Astrocyte of the spinal cord (primary cell): ENCODE measurements at regions not wholly inside any gene's neighbourhood (a gene's known extent, or its start where the extent isn't known, plus 50 kb on each side); places are given as distances from the start of the nearest gene placed in this dataset.
"Not testable (repeated sequence)": the region's sequence is repeated elsewhere in the genome, so short reads cannot be mapped to it uniquely, and the experiment has no call there.

Source experiments
- DNase-seq: peaks from one replicate; pipeline ENCODE4 v3.0.0; 2011; ENCODE audit warnings: low read depth, low spot score
- H3K4me3 ChIP-seq: 2 replicates; pipeline ENCODE4 v1.5.1; 2011; ENCODE audit warnings: low read depth, mild to moderate bottlenecking, low read length, moderate library complexity
- in situ Hi-C: cut with HindIII; loops from 2 replicates; pipeline ENCODE4 v1.10.0; 2017; ENCODE audit warnings: low sequenced_read_pairs
- TF ChIP-seq, protein P1 (sequence below): IDR thresholded peaks from 2 replicates; pipeline ENCODE4 v1.5.1; 2012; ENCODE audit warnings: low read depth, mild to moderate bottlenecking, low read length, inconsistent platforms

DNA sequence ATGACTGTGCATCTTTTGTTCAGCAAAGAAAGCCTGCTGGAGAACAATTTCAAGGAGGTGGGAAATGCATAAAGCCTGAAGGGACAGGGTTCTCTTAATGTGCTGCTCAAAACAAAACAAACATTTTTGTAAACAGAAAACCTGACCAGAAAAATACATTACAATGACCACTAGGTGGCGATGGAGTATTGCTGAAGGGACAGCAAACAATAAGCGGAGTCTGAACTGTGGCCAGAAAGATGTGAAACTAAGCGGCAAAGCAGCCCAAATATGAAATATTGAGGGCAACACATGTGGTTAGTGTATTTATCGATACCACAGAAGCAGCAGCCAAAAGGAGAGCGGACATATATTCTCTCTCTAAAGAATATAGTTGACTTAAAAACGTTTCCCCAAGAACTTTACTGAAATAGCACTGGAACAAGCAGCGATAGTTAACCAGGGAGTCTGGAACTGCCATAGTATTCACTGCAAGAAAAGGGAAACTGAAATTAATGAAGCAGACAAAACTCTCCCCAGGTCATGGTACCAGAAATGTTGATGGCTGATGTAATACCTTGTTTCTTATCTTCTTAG, 1814.2 kb upstream of the DEFB115 start:
- H3K4me3 ChIP-seq, in situ Hi-C loops: not testable (repeated sequence)

DNA sequence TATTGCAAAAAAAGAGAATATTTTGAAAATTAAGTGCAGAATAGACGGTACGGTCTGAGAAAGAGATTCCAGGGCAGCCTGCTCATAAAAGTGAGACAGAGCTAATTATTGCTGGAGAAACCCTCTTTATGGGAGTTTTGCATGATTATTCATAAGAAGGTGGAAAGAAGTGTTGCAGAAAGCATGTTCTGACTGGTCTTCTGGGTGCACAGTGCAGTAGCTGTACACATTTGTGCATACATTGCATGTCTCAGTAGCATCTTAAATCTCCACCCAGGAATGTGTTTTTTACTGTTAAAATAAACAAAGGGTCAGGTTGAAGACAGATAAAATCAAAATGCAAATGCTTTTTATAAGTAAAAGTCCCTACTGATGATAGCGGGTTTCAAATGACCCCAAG, 1813.6 kb upstream of the DEFB115 start:
- no peak for DNase-seq
- H3K4me3 ChIP-seq: no peak overlapping the region
- in situ Hi-C loops: no loop called here
- TF ChIP-seq, protein P1, sequence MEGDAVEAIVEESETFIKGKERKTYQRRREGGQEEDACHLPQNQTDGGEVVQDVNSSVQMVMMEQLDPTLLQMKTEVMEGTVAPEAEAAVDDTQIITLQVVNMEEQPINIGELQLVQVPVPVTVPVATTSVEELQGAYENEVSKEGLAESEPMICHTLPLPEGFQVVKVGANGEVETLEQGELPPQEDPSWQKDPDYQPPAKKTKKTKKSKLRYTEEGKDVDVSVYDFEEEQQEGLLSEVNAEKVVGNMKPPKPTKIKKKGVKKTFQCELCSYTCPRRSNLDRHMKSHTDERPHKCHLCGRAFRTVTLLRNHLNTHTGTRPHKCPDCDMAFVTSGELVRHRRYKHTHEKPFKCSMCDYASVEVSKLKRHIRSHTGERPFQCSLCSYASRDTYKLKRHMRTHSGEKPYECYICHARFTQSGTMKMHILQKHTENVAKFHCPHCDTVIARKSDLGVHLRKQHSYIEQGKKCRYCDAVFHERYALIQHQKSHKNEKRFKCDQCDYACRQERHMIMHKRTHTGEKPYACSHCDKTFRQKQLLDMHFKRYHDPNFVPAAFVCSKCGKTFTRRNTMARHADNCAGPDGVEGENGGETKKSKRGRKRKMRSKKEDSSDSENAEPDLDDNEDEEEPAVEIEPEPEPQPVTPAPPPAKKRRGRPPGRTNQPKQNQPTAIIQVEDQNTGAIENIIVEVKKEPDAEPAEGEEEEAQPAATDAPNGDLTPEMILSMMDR: no peak

More for the DNA sequence above, 1814.2 kb upstream of the DEFB115 start:
- DNase-seq: peak; percentile 26
- TF ChIP-seq, protein P1: peak; percentile 39

DNA sequence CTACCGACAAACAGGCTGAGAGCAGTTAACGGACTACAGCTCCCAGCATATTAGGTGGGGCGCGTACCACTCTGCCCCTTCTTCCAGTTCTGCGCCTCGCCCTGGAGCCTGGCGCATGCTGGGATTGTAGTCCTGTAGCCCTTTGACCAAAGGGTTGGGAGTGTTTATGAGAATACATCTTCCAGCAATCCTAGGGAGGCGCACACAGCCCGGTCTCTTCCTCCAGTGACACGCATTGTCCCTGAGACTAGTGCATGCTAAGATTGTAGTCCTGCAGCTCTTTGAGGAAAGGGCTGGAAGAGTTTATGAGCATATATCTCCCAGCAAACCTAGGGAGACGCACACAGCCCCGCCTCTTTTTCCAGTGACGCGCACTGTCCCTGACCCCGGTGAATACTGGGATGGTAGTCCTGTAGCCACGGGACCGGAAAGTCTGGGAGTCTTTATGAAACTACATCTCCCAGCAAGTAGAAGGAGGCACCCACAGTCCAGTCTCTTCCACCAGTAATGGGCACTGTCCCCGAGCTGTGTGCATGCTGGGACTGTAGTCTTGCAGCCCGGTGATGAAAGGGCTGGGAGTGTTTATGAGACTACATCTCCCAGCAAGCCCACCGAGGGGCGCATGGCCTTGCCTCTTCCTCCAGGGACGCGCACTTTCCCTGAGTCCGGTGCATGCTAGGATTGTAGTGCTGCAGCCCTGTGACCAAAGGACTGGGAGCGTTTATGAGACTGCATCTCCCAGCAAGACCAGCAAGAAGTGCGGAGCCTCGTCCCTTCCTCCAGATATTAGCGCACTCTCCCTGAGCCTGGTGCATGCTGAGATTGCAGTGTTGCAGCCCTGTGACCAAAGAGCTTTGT, 1812.2 kb upstream of the DEFB115 start:
- in situ Hi-C loops: not testable (repeated sequence)
- peak overlapping the region; percentile 18 for H3K4me3 ChIP-seq
- DNase-seq: peak; percentile 67

DNA sequence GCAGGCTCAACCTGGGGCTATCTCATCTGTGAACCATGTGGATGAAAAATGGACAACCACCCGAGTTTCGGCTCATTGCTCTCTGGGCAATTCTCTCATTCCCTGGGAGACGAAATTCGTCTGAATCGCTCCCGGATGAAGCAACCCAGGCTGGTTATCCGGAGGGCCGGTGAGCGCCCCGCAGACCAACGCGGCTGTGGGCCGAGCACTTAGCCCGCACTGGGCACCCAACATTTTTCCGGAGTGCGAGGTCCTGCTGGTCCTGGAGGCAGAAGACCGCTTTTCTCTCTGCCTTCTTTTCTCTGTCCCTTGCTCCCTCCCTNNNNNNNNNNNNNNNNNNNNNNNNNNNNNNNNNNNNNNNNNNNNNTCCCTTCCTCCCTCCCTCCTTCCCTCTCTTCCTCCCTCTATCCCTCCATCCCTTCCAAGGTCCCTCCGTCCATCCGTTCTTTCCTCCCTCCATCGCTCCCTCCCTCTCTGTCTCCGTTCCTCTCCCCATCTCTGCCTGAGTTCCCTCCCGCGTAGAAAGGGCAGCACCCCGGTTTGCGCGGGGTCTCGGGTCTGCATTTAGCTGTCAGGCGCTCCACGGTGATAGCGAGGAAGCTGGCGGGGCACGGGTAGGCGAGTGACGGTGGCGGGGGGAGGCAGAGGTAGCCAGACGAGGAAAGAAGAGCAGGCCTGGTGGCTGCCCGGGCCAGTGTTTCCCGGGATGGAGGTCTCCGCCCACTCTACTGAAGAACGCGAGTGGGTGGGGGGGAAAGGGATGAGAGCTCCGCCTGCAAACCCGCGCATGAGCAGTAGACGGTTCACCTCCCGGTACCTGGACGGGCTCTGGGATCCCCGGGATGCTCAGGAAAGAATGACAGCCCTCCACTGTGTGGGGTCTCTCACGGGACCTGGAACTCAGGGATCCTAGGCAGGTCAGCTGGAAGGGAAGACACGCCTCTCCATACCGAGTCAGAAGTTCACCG, 1809.7 kb upstream of the DEFB115 start:
- H3K4me3 ChIP-seq, in situ Hi-C loops, DNase-seq: not testable (repeated sequence)

DNA sequence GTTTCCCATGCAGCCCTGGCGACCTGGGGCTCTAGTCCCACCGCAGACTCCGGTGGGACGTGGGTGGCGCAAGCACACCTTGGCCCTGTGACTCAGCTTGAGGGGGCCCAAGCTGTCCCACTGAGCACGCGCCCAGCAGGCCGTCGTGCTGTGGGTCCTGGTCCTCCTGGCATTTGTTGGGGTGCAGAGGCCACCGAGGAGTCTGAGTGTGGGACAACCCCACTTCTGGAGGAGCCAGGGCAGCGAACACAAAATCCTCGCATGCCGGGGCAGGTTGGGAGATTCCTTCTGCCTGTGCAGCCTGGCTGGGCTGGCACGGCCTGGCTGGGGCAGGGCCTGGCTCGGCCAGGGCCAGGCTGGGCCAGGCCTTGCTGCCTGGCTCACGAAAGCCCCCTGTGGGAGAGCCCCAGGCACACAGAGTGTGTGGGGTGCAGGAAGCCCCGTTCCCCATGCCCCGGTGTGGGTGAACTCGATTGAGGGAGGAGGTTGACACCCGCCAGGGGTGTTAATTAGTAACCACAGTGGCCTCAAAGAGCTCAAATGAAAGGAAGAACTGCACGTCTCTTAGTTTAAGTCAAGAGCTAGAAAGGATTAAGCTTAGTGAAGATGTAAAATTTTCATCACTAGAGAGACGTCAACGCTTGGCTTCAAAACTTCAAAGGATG, 1808.5 kb upstream of the DEFB115 start:
- in situ Hi-C loops: no loop called here
- H3K4me3 ChIP-seq: no peak overlapping the region
- DNase-seq: no peak
- TF ChIP-seq, protein P1: no peak

DNA sequence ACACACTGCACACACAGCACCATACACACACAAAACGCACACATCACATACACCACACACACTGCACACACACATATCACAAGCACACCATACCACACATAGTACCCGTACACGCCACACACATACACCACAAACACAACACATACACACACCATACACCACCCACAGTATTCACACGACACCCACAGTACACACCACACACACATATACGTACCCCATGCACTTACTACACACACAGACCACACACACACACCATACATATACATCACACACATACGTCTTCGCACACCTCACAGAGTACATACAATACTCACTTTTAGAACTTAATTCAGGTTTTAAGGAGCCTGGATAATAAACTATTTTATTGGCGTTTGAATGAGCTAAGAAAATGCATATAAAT, 1805.3 kb upstream of the DEFB115 start:
- DNase-seq: no peak
- H3K4me3 ChIP-seq: no peak overlapping the region
- in situ Hi-C loops: no loop called here
- TF ChIP-seq, protein P1: no peak

DNA sequence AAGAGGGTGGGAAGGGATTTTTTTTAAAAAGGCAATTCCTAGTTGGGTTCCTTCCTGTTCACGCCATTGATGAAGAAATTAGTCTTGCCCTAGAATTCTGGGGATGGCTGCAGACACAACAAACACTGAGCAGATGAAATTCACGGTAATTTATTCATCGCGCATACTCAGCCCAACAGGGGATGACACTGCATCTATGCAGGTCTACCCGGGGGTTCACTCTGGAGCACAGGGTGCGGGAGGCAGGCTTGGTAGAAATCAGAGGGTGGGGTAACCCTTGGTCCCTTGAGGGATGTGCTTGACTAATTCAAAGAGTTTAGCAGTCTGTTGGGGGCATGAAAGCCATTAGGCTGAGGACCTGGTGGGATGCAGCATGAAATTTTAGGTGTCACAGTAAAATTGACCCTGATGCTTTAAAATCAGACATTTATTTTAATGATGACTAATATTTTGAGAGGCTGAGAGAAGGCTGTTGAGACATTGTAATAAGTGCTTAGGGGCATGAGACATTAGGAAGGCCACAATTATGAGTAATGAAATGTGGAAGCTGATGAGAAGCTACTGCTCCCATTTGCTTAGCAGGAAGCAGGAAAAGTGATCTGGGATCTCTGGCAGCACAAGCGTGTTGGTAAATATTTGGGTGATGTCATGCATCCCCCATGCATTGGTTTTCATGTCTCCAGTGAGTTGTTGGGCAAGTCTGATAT, 1800.3 kb upstream of the DEFB115 start:
- H3K4me3 ChIP-seq, DNase-seq, in situ Hi-C loops: not testable (repeated sequence)
